ENCODE measurements at regions not wholly inside any gene's neighbourhood (a gene's known extent, or its start where the extent isn't known, plus 50 kb on each side); places are given as distances from the start of the nearest gene placed in this dataset.

DNA sequence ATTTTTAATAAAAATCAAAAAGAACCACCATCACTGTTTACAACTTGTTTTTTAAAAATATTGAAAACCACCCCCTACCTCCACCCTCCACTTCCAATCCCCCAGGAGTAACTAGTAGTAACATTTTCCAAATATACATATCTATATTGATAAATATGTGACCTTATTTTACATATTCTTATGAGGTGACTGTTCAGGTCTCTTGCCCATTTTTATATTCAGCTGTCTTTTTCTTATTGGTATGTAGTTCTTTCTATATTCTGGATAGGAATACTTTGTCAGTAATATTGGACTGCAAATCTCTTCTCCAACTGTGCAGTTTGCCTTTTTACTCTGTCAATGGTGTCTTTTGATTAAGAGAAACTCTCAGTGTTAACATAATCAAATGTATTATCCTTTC, 59.0 kb upstream of the EIF5 start:
- Histone ChIP-seq H3K79me2 (replicated peaks; ENCODE audit: insufficient read depth) (no peaks in the 10 kb centered on the region), H3K4me2 (no peak overlapping the region), H3K4me1 (ENCODE audit: insufficient read depth) (peaks cover 4% of the 10 kb centered on the region; the same call in 1 of the 2 replicates), H3F3A (replicated peaks; ENCODE audit: low read depth) (peaks cover 11% of the 10 kb centered on the region; the same call in 1 of the 2 replicates), H3K27ac (ENCODE audit: low read depth) (no peak overlapping the region), H2AFZ (no peak overlapping the region), H4K20me1 (replicated peaks; ENCODE audit: insufficient read depth) (no peaks in the 10 kb centered on the region), H3K4me3 (no peak overlapping the region), H3K27me3 (ENCODE audit: insufficient read depth) (peaks cover 82% of the 10 kb centered on the region), H3K9me2 (ENCODE audit: insufficient read depth) (no peaks in the 10 kb centered on the region), H3K36me3 (ENCODE audit: insufficient read depth) (peaks cover 4% of the 10 kb centered on the region; the same call in 1 of the 2 replicates)
- peaks cover 28% of the 10 kb centered on the region for H3K9me3 Mint-ChIP-seq
- H3K4me3 Mint-ChIP-seq, result no peak overlapping the region
- peaks cover 56% of the 10 kb centered on the region for H3K27me3 Mint-ChIP-seq (ENCODE audit: insufficient read depth, low read depth, poor library complexity)
- H3K36me3 Mint-ChIP-seq (ENCODE audit: low read depth), result peaks cover 12% of the 10 kb centered on the region; the same call in 2 of the 3 replicates
- no peaks in the 10 kb centered on the region; the same call in 2 of the 3 replicates for H3K4me1 Mint-ChIP-seq
- DNase-seq (ENCODE audit: low spot score), result no peak
- TF ChIP-seq EZH2phosphoT487 (IDR thresholded peaks at IDR 0.05; ENCODE audit: unreplicated experiment) (no peak), CREB1 (CRISPR knock-in tag; IDR thresholded peaks at IDR 0.05; ENCODE audit: low read depth) (no peak), ZNF114 (CRISPR knock-in tag; IDR thresholded peaks at IDR 0.05) (no peak), ETS1 (IDR thresholded peaks at IDR 0.05) (no peak), ZNF331 (CRISPR knock-in tag; IDR thresholded peaks at IDR 0.05; ENCODE audit: low read depth) (no peak), STAT1 (IDR thresholded peaks at IDR 0.05; ENCODE audit: unreplicated experiment) (no peak), EZH2 (IDR thresholded peaks at IDR 0.05; ENCODE audit: low read depth, unreplicated experiment) (no peak), JUNB (IDR thresholded peaks at IDR 0.05; ENCODE audit: unreplicated experiment) (no peak), POLR2AphosphoS5 (IDR thresholded peaks at IDR 0.05; ENCODE audit: low read depth) (no peak), NANOG (IDR thresholded peaks at IDR 0.05; ENCODE audit: borderline replicate concordance) (no peak)
- TF ChIP-seq, protein P1, sequence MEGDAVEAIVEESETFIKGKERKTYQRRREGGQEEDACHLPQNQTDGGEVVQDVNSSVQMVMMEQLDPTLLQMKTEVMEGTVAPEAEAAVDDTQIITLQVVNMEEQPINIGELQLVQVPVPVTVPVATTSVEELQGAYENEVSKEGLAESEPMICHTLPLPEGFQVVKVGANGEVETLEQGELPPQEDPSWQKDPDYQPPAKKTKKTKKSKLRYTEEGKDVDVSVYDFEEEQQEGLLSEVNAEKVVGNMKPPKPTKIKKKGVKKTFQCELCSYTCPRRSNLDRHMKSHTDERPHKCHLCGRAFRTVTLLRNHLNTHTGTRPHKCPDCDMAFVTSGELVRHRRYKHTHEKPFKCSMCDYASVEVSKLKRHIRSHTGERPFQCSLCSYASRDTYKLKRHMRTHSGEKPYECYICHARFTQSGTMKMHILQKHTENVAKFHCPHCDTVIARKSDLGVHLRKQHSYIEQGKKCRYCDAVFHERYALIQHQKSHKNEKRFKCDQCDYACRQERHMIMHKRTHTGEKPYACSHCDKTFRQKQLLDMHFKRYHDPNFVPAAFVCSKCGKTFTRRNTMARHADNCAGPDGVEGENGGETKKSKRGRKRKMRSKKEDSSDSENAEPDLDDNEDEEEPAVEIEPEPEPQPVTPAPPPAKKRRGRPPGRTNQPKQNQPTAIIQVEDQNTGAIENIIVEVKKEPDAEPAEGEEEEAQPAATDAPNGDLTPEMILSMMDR (conservative IDR thresholded peaks at IDR 0.05; ENCODE audit: low read depth in 2 of 2), result no peak
- TF ChIP-seq, protein P2, sequence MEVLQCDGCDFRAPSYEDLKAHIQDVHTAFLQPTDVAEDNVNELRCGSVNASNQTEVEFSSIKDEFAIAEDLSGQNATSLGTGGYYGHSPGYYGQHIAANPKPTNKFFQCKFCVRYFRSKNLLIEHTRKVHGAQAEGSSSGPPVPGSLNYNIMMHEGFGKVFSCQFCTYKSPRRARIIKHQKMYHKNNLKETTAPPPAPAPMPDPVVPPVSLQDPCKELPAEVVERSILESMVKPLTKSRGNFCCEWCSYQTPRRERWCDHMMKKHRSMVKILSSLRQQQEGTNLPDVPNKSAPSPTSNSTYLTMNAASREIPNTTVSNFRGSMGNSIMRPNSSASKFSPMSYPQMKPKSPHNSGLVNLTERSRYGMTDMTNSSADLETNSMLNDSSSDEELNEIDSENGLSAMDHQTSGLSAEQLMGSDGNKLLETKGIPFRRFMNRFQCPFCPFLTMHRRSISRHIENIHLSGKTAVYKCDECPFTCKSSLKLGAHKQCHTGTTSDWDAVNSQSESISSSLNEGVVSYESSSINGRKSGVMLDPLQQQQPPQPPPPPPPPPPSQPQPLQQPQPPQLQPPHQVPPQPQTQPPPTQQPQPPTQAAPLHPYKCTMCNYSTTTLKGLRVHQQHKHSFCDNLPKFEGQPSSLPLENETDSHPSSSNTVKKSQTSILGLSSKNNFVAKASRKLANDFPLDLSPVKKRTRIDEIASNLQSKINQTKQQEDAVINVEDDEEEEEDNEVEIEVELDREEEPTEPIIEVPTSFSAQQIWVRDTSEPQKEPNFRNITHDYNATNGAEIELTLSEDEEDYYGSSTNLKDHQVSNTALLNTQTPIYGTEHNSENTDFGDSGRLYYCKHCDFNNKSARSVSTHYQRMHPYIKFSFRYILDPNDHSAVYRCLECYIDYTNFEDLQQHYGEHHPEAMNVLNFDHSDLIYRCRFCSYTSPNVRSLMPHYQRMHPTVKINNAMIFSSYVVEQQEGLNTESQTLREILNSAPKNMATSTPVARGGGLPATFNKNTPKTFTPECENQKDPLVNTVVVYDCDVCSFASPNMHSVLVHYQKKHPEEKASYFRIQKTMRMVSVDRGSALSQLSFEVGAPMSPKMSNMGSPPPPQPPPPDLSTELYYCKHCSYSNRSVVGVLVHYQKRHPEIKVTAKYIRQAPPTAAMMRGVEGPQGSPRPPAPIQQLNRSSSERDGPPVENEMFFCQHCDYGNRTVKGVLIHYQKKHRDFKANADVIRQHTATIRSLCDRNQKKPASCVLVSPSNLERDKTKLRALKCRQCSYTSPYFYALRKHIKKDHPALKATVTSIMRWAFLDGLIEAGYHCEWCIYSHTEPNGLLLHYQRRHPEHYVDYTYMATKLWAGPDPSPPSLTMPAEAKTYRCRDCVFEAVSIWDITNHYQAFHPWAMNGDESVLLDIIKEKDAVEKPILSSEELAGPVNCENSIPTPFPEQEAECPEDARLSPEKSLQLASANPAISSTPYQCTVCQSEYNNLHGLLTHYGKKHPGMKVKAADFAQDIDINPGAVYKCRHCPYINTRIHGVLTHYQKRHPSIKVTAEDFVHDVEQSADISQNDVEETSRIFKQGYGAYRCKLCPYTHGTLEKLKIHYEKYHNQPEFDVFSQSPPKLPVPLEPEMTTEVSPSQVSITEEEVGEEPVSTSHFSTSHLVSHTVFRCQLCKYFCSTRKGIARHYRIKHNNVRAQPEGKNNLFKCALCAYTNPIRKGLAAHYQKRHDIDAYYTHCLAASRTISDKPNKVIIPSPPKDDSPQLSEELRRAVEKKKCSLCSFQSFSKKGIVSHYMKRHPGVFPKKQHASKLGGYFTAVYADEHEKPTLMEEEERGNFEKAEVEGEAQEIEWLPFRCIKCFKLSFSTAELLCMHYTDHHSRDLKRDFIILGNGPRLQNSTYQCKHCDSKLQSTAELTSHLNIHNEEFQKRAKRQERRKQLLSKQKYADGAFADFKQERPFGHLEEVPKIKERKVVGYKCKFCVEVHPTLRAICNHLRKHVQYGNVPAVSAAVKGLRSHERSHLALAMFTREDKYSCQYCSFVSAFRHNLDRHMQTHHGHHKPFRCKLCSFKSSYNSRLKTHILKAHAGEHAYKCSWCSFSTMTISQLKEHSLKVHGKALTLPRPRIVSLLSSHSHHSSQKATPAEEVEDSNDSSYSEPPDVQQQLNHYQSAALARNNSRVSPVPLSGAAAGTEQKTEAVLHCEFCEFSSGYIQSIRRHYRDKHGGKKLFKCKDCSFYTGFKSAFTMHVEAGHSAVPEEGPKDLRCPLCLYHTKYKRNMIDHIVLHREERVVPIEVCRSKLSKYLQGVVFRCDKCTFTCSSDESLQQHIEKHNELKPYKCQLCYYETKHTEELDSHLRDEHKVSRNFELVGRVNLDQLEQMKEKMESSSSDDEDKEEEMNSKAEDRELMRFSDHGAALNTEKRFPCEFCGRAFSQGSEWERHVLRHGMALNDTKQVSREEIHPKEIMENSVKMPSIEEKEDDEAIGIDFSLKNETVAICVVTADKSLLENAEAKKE (CRISPR knock-in tag; IDR thresholded peaks at IDR 0.05), result no peak
- TF ChIP-seq, protein P3, sequence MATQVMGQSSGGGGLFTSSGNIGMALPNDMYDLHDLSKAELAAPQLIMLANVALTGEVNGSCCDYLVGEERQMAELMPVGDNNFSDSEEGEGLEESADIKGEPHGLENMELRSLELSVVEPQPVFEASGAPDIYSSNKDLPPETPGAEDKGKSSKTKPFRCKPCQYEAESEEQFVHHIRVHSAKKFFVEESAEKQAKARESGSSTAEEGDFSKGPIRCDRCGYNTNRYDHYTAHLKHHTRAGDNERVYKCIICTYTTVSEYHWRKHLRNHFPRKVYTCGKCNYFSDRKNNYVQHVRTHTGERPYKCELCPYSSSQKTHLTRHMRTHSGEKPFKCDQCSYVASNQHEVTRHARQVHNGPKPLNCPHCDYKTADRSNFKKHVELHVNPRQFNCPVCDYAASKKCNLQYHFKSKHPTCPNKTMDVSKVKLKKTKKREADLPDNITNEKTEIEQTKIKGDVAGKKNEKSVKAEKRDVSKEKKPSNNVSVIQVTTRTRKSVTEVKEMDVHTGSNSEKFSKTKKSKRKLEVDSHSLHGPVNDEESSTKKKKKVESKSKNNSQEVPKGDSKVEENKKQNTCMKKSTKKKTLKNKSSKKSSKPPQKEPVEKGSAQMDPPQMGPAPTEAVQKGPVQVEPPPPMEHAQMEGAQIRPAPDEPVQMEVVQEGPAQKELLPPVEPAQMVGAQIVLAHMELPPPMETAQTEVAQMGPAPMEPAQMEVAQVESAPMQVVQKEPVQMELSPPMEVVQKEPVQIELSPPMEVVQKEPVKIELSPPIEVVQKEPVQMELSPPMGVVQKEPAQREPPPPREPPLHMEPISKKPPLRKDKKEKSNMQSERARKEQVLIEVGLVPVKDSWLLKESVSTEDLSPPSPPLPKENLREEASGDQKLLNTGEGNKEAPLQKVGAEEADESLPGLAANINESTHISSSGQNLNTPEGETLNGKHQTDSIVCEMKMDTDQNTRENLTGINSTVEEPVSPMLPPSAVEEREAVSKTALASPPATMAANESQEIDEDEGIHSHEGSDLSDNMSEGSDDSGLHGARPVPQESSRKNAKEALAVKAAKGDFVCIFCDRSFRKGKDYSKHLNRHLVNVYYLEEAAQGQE (IDR thresholded peaks at IDR 0.05; ENCODE audit: unreplicated experiment), result no peak
- no peak overlapping the region for H3K27ac Mint-ChIP-seq
- ATAC-seq, result no peak

All from GM23338 (cell line).